Globus pallidus (tissue), 1 donor: ENCODE measurements at regions not wholly inside any gene's neighbourhood (a gene's known extent, or its start where the extent isn't known, plus 50 kb on each side); places are given as distances from the start of the nearest gene placed in this dataset.

Source experiments
- DNase-seq: peaks from one replicate; pipeline ENCODE4 v3.0.0-alpha.2; 2015; ENCODE audit warnings: low spot score

DNA sequence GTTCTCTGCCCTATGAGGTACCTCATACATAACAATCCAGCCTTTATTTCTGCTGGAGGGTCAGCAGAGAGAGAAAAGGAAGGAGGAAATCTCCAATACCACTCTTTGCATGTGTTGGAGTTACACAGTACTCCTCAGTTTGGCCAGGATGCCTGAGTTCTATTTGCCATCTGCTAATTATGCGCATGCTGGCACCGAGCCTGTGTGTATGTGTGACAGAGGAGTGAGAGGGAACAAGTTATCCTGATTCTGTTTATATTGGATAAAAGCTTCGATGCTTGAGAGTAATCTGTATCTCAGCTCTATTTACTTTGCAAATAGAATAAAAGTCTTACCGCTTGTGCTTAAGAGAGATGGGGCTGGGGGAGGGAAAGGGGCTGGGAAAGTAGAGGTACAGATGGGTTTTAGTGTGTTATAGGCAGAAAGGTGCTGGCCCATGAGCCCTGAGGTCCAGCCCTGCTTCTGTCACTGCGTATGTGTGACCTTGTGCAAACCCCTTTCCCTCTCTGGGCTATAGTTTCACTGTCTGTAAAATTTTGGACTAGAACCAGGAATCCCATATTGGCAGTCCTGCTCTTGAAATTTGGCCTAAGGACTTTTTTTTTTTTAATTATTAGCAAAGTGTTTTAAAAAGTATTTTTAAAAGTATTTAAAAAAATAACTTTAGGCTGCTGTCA lies 54.5 kb upstream of the PLXNA2 start:
- no peak for DNase-seq

DNA sequence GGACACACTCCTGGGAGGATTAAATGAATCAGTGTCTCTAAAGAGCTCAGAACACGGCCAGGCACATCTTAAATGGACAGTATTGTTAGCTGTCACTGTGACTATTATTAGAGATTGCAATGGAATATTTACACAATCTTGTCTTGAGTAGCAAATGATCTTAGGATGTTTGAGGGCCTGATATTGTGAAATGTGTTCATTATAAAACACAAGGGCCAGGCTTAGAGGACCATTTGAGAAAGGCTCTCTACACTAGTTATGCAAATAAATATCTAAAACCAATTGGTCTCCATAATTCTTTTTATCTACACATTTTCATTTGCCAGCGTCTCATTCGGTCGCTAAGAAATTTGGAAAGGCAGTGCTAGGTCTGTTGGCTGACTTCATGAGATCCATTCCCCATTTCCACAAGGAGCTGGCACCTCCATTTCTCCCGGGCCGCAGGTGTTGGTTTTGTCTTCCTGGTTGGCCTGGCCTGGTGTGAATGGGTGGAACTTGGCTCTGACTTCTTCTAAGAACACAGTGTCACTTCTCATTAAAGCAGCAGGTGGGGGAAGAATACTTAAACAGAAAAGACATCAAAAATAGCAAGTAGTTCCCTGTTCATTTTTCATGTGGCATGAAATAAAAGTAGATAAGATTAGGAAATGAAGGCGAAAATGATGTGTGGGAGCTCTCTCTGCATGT lies 56.0 kb upstream of the PLXNA2 start:
- no peak for DNase-seq

DNA sequence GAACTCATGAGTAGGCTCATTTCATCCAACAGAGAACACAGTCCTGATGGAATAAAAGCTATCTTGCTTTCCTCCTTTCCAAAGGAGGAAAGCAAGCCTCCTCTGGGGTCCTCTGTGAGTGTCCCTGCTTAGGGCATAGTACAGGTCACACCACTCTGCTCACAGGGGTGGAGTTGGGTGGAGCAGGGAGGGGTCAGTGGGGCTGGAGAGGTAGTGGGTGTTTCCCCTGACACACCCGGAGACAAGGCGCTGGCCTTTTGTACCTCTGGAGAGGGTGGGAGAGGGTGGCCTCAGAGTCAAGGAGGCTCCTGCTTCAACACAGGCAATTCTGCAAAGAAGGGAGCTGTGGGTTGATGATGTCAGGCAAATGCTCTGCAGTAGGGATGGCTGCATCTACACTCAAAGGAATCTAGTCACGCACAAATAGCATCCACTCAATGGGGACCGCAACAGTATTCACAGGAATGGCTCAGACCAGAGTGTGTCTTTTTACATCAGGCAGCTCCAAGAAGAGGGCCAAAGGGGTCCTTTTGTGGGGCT lies 58.6 kb upstream of the PLXNA2 start:
- DNase-seq, result no peak

DNA sequence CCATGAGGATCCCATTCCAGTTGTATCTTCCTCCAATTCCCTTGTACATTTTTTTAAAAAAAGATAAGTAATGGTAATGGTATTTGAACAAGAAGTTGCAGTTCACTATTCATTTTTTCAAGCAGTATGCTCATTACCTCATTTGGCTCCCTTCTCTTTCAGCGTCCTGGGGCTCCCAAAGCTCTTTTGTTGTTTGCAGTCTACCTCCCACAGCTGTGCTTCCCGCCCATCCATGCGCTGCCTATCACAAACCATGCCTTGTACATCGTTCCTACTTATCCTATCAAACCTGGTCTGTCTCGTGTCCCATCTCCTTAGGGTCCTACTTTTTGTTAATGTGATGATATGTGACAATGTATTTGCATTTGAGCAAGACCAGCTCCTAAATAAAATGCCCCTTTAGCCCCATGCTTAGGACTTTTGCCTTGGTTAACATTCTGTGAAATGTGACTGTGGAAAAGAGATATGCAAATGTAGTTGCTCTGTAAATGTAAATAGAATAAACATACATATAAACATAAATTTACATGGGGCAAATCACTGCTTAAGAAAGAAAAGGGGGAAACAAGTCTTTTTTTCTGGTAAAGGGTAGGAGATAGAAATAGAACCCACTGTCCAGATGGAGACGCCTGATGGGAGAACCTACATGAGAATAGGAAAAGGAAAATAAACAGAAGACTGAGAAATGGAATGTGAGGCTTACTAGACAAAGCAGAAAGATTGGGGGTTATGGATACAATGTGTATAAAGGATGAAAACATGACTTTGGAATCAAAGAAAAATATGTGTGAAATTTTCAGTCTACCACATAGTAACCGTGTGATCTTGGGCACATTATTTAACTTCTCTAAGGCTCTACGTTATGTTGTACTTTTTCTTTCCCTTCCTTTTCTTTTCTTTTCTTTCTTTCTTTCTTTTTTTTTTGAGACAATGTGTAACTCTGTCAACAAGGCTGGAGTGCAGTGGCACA lies 59.8 kb upstream of the PLXNA2 start:
- no peak for DNase-seq

DNA sequence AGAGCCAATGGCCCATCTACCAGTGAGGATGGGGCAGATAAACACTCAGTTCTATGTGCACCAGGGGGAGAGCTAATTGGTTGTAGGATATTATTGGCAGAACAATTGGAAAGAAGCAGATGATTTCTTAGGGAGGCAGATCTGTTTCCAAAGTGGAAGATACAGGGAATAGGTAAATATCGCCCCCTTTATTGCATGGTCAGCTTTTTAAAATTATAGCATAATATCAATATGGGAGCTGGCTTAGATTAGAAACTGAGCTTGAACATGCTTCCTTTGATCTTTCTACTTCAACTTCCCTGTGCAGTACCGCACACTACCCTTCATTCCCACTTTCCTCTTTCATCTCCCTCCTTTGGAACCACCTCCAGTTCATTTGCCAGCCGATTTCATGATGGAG lies 64.0 kb upstream of the PLXNA2 start:
- no peak for DNase-seq

DNA sequence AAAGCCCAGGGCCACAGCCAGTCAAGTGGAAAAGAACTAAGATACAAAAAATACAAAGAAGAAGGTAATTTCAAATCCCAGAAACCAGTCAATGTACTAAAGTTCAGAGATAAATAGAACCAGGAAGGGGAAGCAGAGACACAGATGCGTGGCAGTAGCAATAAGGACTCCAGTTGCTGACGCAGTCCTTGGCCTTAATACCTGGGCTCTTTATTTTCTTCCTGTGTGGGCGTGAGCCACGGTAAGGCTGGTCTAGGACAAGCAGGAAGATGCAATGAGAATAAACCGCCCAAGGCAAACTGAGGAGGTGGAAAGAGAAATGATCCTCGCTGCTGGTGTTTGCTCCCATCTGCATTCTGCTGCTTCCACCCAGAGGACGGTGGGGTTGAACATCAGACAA lies 65.6 kb upstream of the PLXNA2 start:
- DNase-seq, result no peak

DNA sequence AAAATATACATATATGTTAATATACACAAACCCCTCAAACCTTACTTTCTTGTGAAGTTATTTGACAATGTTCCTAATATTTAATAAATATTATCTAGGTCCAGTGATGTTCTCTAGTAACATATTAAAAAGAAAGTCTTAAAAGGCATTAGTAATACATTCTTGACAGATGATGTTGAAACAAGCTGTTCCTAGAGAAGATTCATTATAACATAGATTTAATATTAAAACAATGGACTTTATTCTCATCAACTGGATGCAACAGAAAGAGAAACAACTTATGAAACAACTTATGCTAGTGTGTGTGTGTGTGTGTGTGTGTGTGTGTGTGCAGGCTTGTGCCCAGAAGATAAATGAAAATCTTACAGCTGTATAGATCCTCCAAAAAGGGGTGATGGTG lies 68.5 kb upstream of the PLXNA2 start:
- no peak for DNase-seq

DNA sequence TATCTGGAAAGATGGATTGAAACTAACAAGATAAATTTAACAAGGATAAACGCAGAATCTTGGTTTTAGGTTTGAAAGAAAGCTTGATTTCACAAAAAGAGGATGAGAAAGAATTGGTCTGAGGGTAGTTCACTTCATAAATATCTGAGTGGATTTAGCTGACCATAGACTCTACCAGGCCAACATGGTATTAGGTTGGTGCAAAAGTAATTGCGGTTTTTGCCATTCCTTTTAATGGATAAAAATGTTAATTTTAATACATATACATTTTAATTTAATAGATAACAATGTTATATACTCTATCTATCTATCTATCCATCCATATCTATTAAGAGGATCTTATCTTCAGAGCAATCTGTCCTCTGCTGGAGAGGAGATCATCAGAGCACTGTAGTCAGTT lies 70.2 kb upstream of the PLXNA2 start:
- no peak for DNase-seq

DNA sequence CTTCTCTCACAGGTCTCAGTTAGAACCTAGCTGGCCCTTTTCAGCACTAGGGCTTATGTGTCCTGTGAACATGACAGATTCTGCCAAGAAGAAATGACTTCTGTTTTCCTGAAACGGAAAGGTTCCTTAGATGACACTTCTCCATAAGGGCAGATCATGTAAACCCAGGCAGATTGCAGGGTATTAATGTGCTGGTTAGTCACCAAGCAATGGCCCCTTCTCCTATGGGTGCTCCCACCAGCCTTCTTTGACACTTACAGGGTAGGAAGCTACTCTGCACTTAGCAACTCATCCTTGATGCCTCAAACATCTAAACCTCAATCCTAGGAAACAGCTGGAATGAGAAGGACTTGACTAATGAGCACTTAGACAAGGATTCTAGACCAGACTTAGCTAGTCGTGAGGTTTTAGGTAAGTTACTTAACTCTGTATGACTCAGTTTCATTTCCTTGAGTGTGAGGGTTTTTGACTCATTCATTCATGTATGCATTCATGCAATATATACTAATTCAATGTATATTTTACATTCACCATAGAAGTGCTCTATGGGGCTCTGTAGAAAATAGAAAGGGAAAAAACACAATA lies 74.1 kb upstream of the PLXNA2 start:
- no peak for DNase-seq

DNA sequence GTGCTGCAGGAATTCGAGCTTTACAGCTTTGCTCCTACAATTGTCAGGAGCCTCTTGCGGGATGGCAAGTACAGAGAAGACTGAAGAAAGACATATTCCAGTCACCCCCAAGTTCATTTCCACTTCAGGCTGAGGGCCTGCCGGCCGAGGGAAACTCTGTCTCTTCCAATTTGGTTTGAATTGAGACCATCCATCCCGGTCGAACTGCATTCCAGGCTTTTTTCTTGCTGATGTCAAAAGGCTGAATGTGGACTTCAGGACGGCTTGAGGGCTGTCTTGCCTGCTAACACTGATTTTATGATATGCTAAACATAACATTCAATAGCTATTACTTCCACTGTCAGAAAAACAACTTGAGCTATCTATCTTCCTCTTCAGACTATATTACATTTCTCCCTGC lies 79.8 kb upstream of the PLXNA2 start:
- no peak for DNase-seq

DNA sequence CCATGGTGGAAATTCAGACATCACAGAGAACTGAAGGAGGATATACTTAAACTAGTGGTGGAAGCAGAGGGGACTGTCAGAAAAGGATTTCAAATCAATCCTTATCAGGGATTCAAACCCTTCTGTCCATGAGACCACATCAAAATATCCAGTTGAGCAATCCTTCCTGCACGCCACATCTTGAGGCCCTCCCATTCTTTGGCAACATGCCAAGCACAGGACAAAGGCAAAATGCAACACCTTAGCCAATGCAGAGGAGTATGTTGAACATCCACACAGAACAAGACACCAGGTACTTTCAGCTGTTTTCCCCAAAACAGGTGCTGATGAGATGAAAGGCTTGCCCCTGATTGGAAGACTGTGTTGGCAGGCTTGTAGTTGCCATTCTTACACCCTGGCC lies 81.8 kb upstream of the PLXNA2 start:
- DNase-seq, result no peak

DNA sequence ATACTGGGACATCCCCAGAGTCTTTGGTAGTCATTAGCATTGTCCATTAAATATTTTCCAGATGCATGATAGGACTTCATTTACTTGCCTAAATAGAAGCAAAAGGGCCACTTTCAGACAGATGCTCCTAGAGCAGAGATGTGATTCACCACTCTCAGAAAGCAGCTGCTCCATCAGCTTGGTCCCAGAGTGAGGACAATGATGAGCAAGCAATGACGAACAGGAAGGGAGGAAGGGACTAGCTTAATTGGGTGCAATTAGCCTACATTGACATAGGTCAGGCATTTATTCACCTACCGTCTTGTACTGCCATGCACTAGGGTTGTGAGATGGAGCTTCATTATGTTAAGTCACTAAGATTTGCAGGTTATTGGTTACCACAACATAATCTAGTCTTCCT lies 85.1 kb upstream of the PLXNA2 start:
- no peak for DNase-seq

DNA sequence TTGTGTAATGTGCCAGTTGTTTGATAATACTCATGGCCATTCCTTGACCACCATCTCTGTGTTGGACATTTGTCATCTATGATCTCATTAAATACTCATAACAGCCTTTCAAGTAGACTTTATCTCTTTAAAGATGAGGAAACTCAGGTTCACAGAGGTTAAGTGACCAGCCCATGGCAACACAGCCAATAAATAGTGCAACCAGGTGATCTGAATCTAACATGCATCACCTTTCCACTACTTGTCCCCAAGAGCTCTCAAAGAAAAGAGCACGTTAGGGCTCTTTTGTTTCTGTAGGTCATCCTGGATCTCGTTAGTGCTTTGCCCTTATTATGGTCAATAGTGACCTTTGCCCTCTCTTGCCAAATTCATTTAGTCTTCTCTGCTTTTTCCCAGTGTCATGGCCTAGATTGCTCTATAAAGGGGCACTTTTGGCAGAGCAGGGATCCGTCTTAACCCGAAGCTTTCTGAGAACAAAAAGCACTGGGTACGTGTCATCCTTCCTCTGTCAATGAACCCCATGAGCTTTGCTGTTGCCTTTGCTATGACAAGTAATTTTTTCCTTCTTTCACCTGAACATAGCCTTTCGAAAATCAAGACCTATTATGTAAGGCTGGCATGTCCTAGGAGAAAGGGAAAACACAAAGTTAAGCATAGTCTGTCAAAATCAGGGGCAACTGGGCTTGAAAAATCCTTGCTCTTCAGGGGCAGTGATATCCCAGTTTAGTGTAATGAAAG lies 88.0 kb upstream of the PLXNA2 start:
- no peak for DNase-seq

DNA sequence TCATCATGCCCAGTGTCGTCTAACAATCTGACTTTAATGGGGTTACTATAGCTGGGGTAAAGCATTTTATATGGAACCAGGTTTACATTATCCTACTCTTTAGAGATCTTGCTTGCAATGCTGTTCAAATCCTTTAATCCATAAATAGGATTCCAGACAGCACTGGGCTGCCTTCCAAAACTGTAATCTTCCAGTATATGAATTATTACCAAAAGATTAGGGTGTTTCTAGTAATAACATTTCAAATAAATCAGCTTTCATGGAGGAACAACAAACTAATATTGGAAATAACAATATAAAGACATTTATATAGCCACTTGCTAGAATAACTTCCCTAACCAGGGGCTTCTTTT lies 88.6 kb upstream of the PLXNA2 start:
- DNase-seq, result no peak

DNA sequence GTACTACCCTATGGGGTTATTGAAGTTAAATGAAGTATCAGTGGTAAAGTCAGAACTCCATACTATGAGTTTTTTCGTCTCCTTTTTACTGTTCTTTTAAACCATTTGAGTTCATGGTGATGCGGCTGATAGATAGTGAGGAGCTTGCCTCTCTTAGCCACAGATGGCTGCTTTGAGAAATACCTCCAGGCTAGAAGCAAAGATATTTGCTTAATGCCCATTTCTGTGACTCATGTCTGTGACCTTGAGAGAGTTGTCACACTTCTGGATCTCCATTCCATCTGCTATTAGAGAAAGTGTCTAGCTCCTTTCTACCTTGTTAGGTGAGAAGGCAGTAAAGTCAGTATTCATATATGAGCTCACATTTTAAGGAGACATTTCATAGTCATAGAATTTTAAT lies 89.5 kb upstream of the PLXNA2 start:
- no peak for DNase-seq

DNA sequence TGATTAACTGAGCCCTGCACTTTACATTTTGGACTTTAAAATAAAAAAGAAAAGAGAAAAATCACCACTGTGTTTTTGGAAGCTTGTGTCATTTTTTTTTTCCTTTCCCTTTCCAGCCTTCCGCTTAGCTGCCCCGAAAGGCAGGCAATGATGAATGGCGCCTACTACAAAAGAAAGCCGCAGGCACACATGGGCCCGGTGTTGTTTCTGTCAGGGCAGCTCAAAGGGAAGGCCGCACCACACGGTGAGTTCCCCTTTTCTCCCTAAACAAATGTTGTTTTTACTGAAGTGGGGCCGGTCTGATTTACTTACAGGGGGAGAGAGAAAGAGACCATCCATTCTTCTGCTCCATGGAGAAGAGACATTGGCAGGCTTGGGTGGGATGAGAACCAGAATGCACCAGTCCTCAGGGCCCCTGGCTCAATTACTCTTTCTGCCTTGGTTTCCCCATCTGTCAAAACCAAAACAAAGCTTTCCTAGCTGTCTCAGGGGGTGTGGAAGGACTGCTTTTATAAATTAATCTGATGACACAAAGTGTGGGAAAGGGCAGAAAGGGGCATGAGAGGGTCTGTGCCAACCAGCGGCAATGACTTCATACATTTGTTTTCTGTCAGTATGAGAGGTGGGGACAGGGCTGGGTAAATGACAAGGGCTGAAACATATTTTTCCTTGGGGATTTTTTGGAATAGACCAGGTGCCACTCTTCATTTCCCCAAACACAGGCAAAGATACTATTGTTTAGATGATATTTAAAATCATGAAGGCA lies 91.4 kb upstream of the PLXNA2 start:
- no peak for DNase-seq

DNA sequence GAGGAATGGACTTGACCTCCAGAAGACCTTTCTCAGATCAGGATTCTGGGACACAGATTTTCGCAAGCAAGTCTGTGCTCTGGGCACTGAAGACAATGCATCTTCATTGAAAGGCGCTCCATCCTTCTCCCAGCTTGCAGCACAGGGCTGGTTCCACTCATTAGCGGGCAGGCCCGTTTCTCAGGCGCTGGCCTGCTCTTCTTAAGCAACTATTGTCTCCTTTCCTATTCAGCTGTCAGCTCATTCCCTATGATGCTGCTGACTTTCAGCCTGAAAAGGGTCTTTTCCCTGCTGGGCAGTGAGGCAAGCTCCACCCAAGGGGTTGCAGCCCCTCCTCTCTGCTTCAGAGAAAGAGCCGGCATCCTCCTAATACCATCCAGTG lies 91.9 kb upstream of the PLXNA2 start:
- DNase-seq, result no peak

DNA sequence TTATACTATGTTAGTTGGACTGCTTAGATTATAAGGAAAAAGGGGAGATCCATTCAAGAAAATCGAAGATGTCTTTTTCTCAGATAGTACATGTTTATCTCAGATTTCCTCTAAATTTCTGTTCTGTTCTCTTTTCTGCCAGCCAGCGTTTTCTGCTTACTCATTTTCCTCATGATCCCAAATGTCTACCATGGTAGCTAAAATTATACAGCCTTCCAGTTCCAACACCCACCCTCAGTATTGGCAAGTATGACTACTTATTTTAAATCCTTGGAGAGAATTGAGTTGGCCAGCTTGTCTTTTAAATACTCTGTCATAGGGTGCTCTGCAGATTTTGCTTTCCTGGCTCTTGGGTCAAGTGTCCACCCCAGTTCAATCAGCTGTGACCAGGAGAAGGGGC lies 95.7 kb upstream of the PLXNA2 start:
- DNase-seq, result no peak

DNA sequence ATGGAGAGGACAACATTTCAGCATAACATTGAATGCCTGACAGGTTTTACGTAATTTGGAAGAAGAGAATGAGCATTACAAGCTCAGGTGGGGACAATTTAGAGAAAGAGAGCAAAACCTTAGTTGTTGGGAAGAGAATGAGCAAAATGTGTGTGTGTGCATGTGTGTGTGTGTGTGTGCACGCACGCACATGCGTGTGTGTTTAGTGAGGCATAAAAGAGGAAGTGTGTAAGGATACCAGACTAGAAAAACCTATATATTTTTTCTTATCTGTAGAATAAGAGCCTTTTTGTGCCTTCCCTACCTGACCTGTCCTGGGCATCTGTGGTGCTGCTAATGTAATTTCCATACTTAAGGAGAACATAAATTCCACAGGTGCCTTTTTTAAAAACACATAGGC lies 99.0 kb upstream of the PLXNA2 start:
- DNase-seq, result no peak

DNA sequence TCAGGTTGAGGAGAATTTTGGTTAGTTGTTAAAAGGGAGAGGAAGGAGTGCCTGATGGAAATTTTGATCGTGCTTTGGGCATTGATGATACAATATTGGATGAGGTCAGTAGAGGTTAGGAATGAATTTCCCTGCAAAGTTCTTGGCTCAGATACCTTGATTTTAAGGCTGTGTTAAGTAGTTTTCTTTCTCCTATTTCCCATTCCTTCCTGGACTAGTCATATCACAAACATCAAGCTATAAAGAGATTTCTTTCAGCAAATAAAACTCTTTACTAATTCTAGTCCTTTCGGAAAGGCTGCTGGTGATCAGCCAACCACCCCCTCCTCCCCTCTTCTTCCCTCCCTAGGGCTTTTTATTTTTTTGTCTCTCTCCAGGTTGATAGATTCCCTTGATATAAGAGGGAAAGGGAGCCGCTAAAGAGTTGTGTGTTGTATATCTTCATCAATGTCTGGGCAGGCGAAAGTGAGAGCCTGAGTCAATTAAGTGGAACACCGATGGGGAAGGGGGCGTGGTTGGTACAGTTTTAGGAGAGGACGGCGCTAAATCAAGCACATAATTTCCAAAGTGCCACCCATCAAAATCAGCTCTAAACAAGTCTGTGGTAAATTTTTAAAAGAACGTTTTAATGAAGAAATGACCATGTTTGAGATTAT lies 100.1 kb upstream of the PLXNA2 start:
- no peak for DNase-seq
